ENCODE measurements at regions not wholly inside any gene's neighbourhood (a gene's known extent, or its start where the extent isn't known, plus 50 kb on each side); places are given as distances from the start of the nearest gene placed in this dataset.

- TF ChIP-seq REST (IDR thresholded peaks at IDR 0.05; ENCODE audit: unreplicated experiment) (no peak), STAT1 (IDR thresholded peaks at IDR 0.05; ENCODE audit: unreplicated experiment) (no peak), EZH2 (IDR thresholded peaks at IDR 0.05; ENCODE audit: low read depth, unreplicated experiment) (no peak), JUNB (IDR thresholded peaks at IDR 0.05; ENCODE audit: unreplicated experiment) (no peak), ZNF331 (CRISPR knock-in tag; IDR thresholded peaks at IDR 0.05; ENCODE audit: low read depth) (no peak), POLR2AphosphoS5 (IDR thresholded peaks at IDR 0.05; ENCODE audit: low read depth) (no peak), EZH2phosphoT487 (IDR thresholded peaks at IDR 0.05; ENCODE audit: unreplicated experiment) (no peak), ZNF114 (CRISPR knock-in tag; IDR thresholded peaks at IDR 0.05) (no peak), CREB1 (CRISPR knock-in tag; IDR thresholded peaks at IDR 0.05; ENCODE audit: low read depth) (no peak)
- TF ChIP-seq, protein P1, sequence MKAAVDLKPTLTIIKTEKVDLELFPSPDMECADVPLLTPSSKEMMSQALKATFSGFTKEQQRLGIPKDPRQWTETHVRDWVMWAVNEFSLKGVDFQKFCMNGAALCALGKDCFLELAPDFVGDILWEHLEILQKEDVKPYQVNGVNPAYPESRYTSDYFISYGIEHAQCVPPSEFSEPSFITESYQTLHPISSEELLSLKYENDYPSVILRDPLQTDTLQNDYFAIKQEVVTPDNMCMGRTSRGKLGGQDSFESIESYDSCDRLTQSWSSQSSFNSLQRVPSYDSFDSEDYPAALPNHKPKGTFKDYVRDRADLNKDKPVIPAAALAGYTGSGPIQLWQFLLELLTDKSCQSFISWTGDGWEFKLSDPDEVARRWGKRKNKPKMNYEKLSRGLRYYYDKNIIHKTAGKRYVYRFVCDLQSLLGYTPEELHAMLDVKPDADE (IDR thresholded peaks at IDR 0.05), result no peak
These were observed 749.8 kb downstream of the TNS3 start (continued) for GRCh38 chr7:46832136-46832535.

GRCh38 chr7:46819819-46820218, 762.1 kb downstream of the TNS3 start:
- Histone ChIP-seq H3K9me2 (ENCODE audit: insufficient read depth) (no peaks in the 10 kb centered on the region), H3K36me3 (ENCODE audit: insufficient read depth) (no peaks in the 10 kb centered on the region), H2AFZ (no peak overlapping the region), H3K79me2 (replicated peaks; ENCODE audit: insufficient read depth) (no peaks in the 10 kb centered on the region), H3K4me3 (no peak overlapping the region), H3F3A (replicated peaks; ENCODE audit: low read depth) (no peaks in the 10 kb centered on the region), H3K27me3 (ENCODE audit: insufficient read depth) (no peaks in the 10 kb centered on the region), H4K20me1 (replicated peaks; ENCODE audit: insufficient read depth) (no peaks in the 10 kb centered on the region), H3K27ac (ENCODE audit: low read depth) (no peak overlapping the region), H3K4me2 (no peak overlapping the region), H3K4me1 (ENCODE audit: insufficient read depth) (no peaks in the 10 kb centered on the region)
- Mint-ChIP-seq H3K27ac (no peak overlapping the region), H3K36me3 (ENCODE audit: low read depth) (peaks cover 5% of the 10 kb centered on the region; the same call in 1 of the 3 replicates), H3K4me1 (no peaks in the 10 kb centered on the region), H3K9me3 (peaks cover 5% of the 10 kb centered on the region; the same call in 2 of the 3 replicates), H3K27me3 (ENCODE audit: insufficient read depth, low read depth, poor library complexity) (no peaks in the 10 kb centered on the region), H3K4me3 (no peak overlapping the region)
- ATAC-seq (no peak), DNase-seq (ENCODE audit: low spot score) (no peak)
- TF ChIP-seq REST (IDR thresholded peaks at IDR 0.05; ENCODE audit: unreplicated experiment) (no peak), ZNF331 (CRISPR knock-in tag; IDR thresholded peaks at IDR 0.05; ENCODE audit: low read depth) (no peak), POLR2AphosphoS5 (IDR thresholded peaks at IDR 0.05; ENCODE audit: low read depth) (no peak)
